HG02870 (cell line): ENCODE measurements at regions not wholly inside any gene's neighbourhood (a gene's known extent, or its start where the extent isn't known, plus 50 kb on each side); places are given as distances from the start of the nearest gene placed in this dataset.

Source experiments
- ATAC-seq: cut with Tn5 transposase; IDR thresholded peaks from one replicate; pipeline ENCODE4 v1.9.1; 2021; ENCODE audit warnings: mild to moderate bottlenecking, moderate library complexity; ENCODE audit not compliant: unreplicated experiment

- ATAC-seq, result no peak
Measured at GRCh38 chr13:73387318-73387717, 328.5 kb downstream of the KLF5 start.

- no peak for ATAC-seq
Measured at GRCh38 chr13:73385848-73386247, 327.0 kb downstream of the KLF5 start.

GRCh38 chr13:73372666-73373627, 314.1 kb downstream of the KLF5 start:
- ATAC-seq, result no peak

- no peak for ATAC-seq
Measured at GRCh38 chr13:73370066-73370465, 311.3 kb downstream of the KLF5 start.

- ATAC-seq, result no peak
Measured at GRCh38 chr13:73369095-73369494, 310.3 kb downstream of the KLF5 start.

- ATAC-seq, result no peak
Measured at GRCh38 chr13:73368608-73369007, 309.8 kb downstream of the KLF5 start.

GRCh38 chr13:73367886-73368285, 309.1 kb downstream of the KLF5 start:
- ATAC-seq, result no peak

- ATAC-seq, result no peak
Measured at GRCh38 chr13:73366241-73366640, 307.4 kb downstream of the KLF5 start.

GRCh38 chr13:73365681-73366080, 306.9 kb downstream of the KLF5 start:
- no peak for ATAC-seq

- no peak for ATAC-seq
Measured at GRCh38 chr13:73365252-73365651, 306.4 kb downstream of the KLF5 start.

GRCh38 chr13:73364736-73365135, 305.9 kb downstream of the KLF5 start:
- ATAC-seq, result no peak

GRCh38 chr13:73358606-73359095, 299.8 kb downstream of the KLF5 start:
- no peak for ATAC-seq

GRCh38 chr13:73355134-73355533, 296.3 kb downstream of the KLF5 start:
- ATAC-seq, result no peak

- no peak for ATAC-seq
Measured at GRCh38 chr13:73351730-73352129, 292.9 kb downstream of the KLF5 start.

- no peak for ATAC-seq
Measured at GRCh38 chr13:73341748-73342147, 282.9 kb downstream of the KLF5 start.

- no peak for ATAC-seq
Measured at GRCh38 chr13:73340069-73340468, 281.3 kb downstream of the KLF5 start.

- no peak for ATAC-seq
Measured at GRCh38 chr13:73339086-73339485, 280.3 kb downstream of the KLF5 start.

GRCh38 chr13:73338389-73338788, 279.6 kb downstream of the KLF5 start:
- ATAC-seq, result no peak

GRCh38 chr13:73337532-73337931, 278.7 kb downstream of the KLF5 start:
- no peak for ATAC-seq

- no peak for ATAC-seq
Measured at GRCh38 chr13:73336773-73337172, 278.0 kb downstream of the KLF5 start.

GRCh38 chr13:73335944-73336343, 277.1 kb downstream of the KLF5 start:
- ATAC-seq, result no peak

GRCh38 chr13:73335210-73335609, 276.4 kb downstream of the KLF5 start:
- ATAC-seq, result no peak
